PC-9 (cell line): ENCODE measurements at regions not wholly inside any gene's neighbourhood (a gene's known extent, or its start where the extent isn't known, plus 50 kb on each side); places are given as distances from the start of the nearest gene placed in this dataset.

Source experiments
- BruUV-seq: library from RNA; stranded (reverse); fragments of 400-500 nt; replicated peaks from 2 replicates; lab custom pipeline; 2021; lab: Mats Ljungman, UMichigan
- CTCF ChIA-PET: fragments of 300-600 bp; sonication (Branson Sonifier 250); formaldehyde crosslinking; loops from one replicate; lab custom pipeline; 2022; ENCODE audit warnings: antibody characterized with exemption; lab: Charles Lee
- POLR2A ChIA-PET: fragments of 300-600 bp; sonication (Branson Sonifier 250); formaldehyde crosslinking; loops from one replicate; lab custom pipeline; 2022; ENCODE audit warnings: antibody characterized with exemption; ENCODE audit not compliant: unreplicated experiment; lab: Charles Lee
- DNase-seq, 2 experiments: peaks; one replicate each; pipeline versions ENCODE4 v3.0.0 to v3.0.0-alpha.2; 2015 to 2022; ENCODE audit warnings: mixed read lengths in 1 of 2
- H2AFZ ChIP-seq: fragments of 200-600 bp; sonication (generic); 2 replicates; pipeline ENCODE4 v1.8.1; 2017; ENCODE audit warnings: antibody characterized with exemption
- H3F3A ChIP-seq: fragments of 200-600 bp; sonication (generic); 2 replicates; pipeline ENCODE4 v1.8.1; 2017; ENCODE audit warnings: antibody characterized with exemption, mild to moderate bottlenecking, low read depth; ENCODE audit not compliant: insufficient read depth
- H3K27ac ChIP-seq: fragments of 200-600 bp; sonication (generic); 2 replicates; pipeline ENCODE4 v1.6.1; 2016; ENCODE audit warnings: mixed run types
- H3K27me3 ChIP-seq: fragments of 200-600 bp; sonication (generic); 2 replicates; pipeline ENCODE4 v1.6.1; 2016; ENCODE audit warnings: low read depth, mixed run types; ENCODE audit not compliant: insufficient read depth
- H3K36me3 ChIP-seq: fragments of 200-600 bp; sonication (generic); 2 replicates; pipeline ENCODE4 v1.6.1; 2016; ENCODE audit warnings: low read depth, mixed run types
- H3K4me1 ChIP-seq: fragments of 200-600 bp; sonication (generic); replicated peaks from 2 replicates; pipeline ENCODE4 v1.6.1; 2016; ENCODE audit warnings: mixed run types; ENCODE audit not compliant: insufficient read depth
- H3K4me2 ChIP-seq: fragments of 200-600 bp; sonication (generic); 2 replicates; pipeline ENCODE4 v1.6.1; 2017; ENCODE audit warnings: mixed run types
- H3K4me3 ChIP-seq: fragments of 200-600 bp; sonication (generic); 2 replicates; pipeline ENCODE4 v1.6.1; 2016; ENCODE audit warnings: mixed run types
- H3K79me2 ChIP-seq: fragments of 200-600 bp; sonication (generic); 2 replicates; pipeline ENCODE4 v1.6.1; 2017; ENCODE audit warnings: low read depth, mixed run types
- H3K9me2 ChIP-seq: fragments of 200-600 bp; sonication (generic); 2 replicates; pipeline ENCODE4 v1.8.1; 2017; ENCODE audit warnings: mild to moderate bottlenecking; ENCODE audit not compliant: insufficient read depth
- H3K9me3 ChIP-seq: fragments of 200-600 bp; sonication (generic); 2 replicates; pipeline ENCODE4 v1.8.1; 2016; ENCODE audit warnings: low read depth; ENCODE audit not compliant: insufficient read depth
- H4K20me1 ChIP-seq: fragments of 200-600 bp; sonication (generic); 2 replicates; pipeline ENCODE4 v1.8.1; 2017; ENCODE audit not compliant: insufficient read depth
- CTCF ChIP-seq: fragments of 200-600 bp; sonication (generic); conservative IDR thresholded peaks from 2 replicates; pipeline ENCODE4 v1.6.1; 2017; ENCODE audit warnings: mixed run types, antibody characterized with exemption, mild to moderate bottlenecking, moderate library complexity
- EZH2 ChIP-seq: fragments of 200-600 bp; sonication (generic); IDR thresholded peaks from 2 replicates; pipeline ENCODE4 v1.8.0; 2017; ENCODE audit warnings: antibody characterized with exemption, low read depth
- intact Hi-C: fragments of 100-400 bp; cut with micrococcal nuclease; formaldehyde crosslinking; loops from one replicate; pipeline ENCODE4 v1.10.0; 2022; ENCODE audit not compliant: unreplicated experiment

- Histone ChIP-seq H3K4me2 (no peak overlapping the region), H3K4me3 (no peak overlapping the region), H3K9me2 (no peaks in the 10 kb centered on the region; the same call in 1 of the 2 replicates), H3K36me3 (no peaks in the 10 kb centered on the region), H3K27me3 (no peaks in the 10 kb centered on the region), H3K79me2 (no peaks in the 10 kb centered on the region), H2AFZ (no peak overlapping the region), H3F3A (no peaks in the 10 kb centered on the region), H4K20me1 (no peaks in the 10 kb centered on the region), H3K9me3 (no peaks in the 10 kb centered on the region), H3K27ac (no peak overlapping the region), H3K4me1 (no peaks in the 10 kb centered on the region)
- ChIA-PET CTCF (no interaction called here), POLR2A (no interaction called here)
- TF ChIP-seq CTCF (no peak), EZH2 (no peak)
- intact Hi-C loops: no loop called here
- no peak for DNase-seq
- BruUV-seq: no TSS peak
Measured at GRCh38 chr2:184520441-184520840, 77.9 kb upstream of the ZNF804A start.

GRCh38 chr2:184523732-184524131 lies 74.6 kb upstream of the ZNF804A start:
- no peaks in the 10 kb centered on the region for H3K27me3 ChIP-seq
- no peaks in the 10 kb centered on the region for H3K79me2 ChIP-seq
- DNase-seq: no peak
- intact Hi-C loops: no loop called here
- H4K20me1 ChIP-seq: no peaks in the 10 kb centered on the region
- H3K9me3 ChIP-seq: no peaks in the 10 kb centered on the region
- no peaks in the 10 kb centered on the region for H3K9me2 ChIP-seq
- H3K27ac ChIP-seq: no peak overlapping the region
- H3K4me2 ChIP-seq: no peak overlapping the region
- ChIA-PET POLR2A (no interaction called here), CTCF (no interaction called here)
- H3K4me1 ChIP-seq: no peaks in the 10 kb centered on the region
- no peak overlapping the region for H3K4me3 ChIP-seq
- H3K36me3 ChIP-seq: no peaks in the 10 kb centered on the region
- H2AFZ ChIP-seq: no peak overlapping the region
- H3F3A ChIP-seq: no peaks in the 10 kb centered on the region
- TF ChIP-seq EZH2 (no peak), CTCF (no peak)
- no TSS peak for BruUV-seq

GRCh38 chr2:184524551-184525382 lies 73.6 kb upstream of the ZNF804A start:
- H3K27ac ChIP-seq: no peak overlapping the region
- ChIA-PET POLR2A (no interaction called here), CTCF (no interaction called here)
- no peaks in the 10 kb centered on the region for H3K9me3 ChIP-seq
- no peak for DNase-seq
- TF ChIP-seq CTCF (no peak), EZH2 (no peak)
- no peak overlapping the region for H3K4me2 ChIP-seq
- no peaks in the 10 kb centered on the region for H3K4me1 ChIP-seq
- BruUV-seq: no TSS peak
- no peak overlapping the region for H3K4me3 ChIP-seq
- no peaks in the 10 kb centered on the region for H4K20me1 ChIP-seq
- H3F3A ChIP-seq: no peaks in the 10 kb centered on the region
- H3K9me2 ChIP-seq: no peaks in the 10 kb centered on the region
- intact Hi-C loops: no loop called here
- no peak overlapping the region for H2AFZ ChIP-seq
- no peaks in the 10 kb centered on the region for H3K36me3 ChIP-seq
- no peaks in the 10 kb centered on the region for H3K79me2 ChIP-seq
- no peaks in the 10 kb centered on the region for H3K27me3 ChIP-seq
